ENCODE measurements at regions not wholly inside any gene's neighbourhood (a gene's known extent, or its start where the extent isn't known, plus 50 kb on each side); places are given as distances from the start of the nearest gene placed in this dataset.
"Not testable (repeated sequence)": the region's sequence is repeated elsewhere in the genome, so short reads cannot be mapped to it uniquely, and the experiment has no call there.

DNA sequence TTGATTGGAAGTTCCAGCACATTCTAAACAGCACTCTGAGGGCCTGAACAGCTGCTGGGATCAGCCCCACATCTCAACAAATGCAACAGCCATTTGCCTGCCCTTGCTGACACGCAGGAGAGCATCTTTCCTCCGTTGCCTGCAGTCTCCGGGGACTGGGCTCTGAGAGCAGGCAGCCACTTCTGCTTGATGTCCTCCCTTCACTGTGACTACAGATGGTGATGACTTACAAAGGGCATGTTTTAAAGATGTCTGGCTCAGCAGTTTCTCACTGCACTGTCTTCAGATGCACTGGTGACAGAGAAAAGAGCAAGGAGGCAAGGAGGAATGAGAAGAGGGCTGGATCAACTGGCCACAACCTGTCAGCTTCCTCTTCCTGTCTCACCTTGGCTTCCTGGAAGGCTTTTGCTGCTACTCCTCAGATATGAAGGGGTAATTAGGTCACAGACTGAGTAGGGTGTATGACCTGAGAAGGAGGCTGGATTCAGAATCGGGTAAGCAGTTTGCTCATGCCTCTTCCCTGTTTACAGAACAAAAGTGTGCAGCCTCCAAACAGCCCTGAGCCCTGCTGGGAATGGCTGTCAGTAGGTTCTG lies 143.5 kb upstream of the GHITM start:
- DNase-seq = no peak

DNA sequence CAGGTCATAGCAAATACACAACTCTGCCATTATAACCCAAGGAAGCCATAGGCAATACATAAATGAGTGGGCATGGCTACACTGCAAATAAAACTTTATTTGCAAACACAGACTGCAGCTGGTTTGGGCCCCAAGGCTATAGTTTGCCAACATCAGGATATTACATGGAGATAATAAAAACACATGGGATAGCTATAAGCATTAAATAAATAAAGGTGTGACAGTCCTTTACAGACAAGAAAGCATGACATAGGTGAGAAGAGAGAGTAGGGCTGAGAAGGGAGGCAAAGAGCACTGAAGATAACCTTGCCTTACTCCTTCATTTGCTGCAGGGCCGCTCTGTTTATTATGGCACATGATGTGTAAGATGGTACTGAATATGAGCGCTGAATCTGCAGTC lies 135.1 kb upstream of the GHITM start:
- DNase-seq = no peak

DNA sequence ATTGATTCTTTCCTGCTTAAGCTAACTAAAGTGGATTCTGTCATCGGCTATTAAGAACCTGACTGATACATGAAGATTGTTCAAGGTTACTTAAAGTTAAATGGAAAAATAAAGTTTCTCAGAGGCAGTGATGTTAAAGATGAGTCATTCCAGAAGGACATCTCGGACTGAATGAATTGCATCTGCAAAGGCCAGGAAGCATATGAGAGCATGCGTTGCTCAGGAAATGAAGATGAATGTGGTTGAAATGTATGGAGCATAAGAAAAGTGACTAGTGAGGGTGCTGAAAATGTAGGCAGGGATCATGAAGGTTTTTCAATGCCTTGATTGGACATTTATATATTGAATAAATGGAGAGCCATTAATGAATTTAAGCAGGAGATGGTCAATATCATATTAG lies 133.9 kb upstream of the GHITM start:
- DNase-seq = no peak

DNA sequence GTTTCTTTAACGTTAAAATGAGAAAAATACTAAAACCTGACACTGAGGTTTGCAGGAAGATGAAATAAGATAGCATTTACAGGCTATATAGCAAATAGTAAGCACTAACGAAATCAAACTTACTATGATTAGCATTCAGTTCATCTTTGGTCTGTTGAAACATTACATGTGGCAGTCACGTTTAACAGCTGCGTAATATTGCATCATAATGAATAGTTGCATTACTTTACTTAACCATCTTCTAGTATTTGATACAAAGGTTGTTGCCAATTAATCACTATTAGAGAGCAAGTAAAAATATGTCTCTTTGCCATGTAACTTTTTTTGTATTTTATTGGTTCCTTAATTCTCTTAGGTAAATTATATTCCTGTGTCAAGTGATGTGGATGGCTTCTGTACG lies 131.8 kb upstream of the GHITM start:
- no peak for DNase-seq

DNA sequence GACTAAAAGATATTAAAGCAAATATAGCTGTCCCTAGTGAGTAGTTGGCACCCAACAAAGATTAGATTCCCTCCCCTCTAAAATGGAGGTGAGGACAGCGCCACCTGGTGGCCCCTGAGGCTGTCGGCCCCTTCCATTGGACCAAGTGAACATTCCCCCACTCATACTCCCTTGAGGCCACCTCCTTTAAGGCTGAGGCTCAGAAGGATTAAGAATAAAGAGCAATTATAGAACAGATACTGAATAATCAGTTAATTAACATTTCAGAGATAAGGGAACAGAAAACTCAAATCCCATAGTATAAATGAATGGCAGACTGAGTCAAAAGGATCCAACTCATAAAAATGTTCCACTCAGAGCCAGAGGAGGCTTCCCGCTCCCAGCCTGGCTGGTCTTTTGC lies 130.4 kb upstream of the GHITM start:
- DNase-seq = no peak

DNA sequence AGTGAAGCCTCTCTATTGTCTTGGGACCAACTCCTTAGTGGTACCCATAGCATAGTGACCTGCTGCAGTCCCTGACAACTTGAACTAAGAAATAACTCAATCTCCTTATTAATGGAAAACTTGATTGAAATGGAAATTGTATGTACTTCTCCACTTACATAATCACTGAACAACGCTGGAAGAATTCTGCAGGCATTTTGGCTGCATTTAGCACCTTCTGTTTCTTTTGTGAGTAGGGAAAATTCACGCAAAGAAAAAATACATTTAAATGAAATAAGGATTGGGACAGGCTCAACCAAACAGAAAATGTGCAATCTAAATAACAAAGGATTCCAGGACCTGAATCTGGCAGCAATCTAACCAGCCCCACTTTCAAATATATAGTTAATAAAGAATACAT lies 126.9 kb upstream of the GHITM start:
- DNase-seq = no peak

DNA sequence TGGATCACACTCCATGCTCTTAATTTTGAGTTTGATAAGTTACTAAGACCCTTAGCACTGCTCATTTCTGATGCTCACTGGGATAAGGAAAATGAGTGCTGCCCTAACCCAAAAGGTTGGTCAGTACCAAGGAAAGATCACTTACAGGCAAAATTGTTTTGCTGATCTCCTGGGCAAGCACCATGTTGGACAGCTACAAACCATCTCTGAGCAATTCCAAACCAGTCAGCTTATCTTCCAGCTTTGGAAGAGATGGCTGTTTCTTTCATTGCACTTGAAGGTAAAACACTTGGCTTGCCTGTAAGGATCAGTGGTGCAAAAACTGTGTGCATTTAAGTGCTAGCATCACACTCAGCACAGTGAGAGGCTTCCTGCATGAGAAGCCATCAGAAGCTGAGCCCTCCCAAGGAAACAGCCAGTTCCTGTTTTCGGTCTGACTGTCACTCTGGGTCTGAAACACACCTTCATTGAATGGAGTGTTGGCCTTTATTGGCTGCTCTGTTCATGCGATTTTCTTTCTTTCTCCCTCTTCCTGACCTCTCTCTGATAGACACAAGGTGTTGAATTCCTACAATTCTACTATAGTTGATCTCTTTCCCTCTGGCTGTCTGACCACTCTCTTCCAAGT lies 126.4 kb upstream of the GHITM start:
- no peak for DNase-seq

DNA sequence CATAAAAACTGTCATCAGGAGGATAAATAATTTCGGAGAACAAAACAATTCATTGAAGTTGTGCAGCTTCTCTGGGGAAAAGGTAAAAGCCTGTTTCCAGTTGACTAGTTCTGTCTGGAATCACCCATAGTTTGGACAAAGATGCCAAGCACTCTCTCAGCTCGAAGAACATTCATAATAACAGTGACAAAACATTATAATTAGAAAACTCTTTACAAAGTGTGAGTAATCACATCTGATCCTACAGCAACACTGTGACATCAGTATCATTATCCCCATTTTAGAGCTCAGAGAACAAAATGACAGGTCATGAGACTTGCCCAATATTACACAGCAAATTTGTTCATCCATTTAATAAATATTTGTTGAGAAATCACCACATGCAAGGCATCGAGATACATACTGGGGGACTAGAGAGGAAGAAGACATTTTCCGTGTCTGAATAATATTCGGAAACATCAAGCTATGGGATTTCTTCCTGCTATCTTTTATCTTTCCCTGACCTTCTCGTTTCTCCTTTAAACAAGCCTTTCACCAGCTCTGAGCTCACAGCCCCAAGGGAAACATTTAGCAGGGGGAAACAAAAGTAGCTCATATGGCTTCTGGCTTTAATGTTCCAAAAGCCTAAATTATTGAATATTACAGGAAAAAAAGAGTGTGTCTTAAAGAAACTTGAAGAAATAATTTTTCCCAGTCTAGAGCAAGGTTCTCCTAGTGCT lies 123.3 kb upstream of the GHITM start:
- no peak for DNase-seq

DNA sequence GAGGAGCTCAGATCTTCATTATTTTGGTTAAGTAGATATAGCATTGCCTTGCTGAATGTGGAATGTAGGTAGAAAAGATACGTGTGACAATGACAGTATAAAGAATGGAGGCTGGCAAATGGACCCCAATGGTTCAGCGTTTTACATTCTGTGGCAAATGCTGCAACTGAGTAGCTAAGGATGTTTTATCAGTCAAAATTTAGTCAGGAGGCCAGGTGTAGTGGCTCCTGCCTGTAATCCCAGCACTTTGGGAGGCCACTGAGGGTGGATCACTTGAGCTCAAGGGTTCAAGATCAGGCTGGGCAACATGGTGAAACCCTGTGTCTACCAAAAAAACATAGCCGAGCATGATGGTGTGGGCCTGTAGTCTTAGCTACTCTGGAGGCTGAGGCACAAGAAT lies 120.5 kb upstream of the GHITM start:
- DNase-seq = no peak

DNA sequence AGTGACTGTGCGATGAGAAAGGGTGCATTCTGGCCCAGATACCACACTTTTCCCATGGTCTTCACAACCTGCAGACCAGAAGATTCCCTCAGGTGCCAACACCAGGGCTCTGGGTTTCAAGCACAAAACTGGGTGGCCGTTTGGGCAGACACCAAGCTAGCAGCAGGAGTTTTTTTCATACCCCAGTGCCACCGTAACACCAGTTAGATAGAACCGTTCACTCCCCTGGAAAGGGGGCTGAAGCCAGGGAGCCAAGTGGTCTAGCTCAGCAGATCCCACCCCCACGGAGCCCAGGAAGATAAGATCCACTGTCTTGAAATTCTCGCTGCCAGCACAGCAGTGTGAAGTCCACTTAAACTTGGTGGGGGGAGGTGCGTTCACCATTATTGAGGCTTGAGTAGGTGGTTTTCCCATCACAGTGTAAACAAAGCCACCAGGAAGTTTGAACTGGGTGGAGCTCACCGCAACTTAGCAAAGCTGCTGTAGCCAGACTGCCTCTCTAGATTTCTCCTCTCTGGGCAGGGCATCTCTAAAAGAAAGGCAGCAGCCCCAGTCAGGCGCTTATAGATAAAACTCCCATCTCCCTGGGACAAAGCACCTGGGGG lies 119.4 kb upstream of the GHITM start:
- not testable (repeated sequence) for DNase-seq

DNA sequence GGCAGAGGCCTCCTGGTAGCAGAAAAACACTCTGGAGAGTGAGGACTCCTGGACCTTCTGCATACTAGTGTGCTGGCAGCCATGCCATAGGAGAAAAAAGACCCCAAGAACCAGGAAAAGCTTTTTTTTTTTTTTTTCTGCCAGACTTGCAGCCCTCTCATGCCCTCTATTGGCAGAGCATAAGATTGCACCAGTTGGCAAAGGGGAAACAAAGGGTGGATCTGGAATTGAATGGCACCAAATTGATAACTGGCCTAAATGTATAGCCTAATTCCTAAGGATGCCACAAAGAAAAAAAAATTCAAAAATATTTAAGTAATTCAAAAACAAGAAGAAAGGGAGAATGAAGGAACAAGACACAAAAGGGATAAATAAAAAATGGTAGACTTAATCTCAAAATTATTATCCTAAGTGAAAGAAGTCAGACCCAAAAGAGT lies 112.5 kb upstream of the GHITM start:
- DNase-seq = no peak

DNA sequence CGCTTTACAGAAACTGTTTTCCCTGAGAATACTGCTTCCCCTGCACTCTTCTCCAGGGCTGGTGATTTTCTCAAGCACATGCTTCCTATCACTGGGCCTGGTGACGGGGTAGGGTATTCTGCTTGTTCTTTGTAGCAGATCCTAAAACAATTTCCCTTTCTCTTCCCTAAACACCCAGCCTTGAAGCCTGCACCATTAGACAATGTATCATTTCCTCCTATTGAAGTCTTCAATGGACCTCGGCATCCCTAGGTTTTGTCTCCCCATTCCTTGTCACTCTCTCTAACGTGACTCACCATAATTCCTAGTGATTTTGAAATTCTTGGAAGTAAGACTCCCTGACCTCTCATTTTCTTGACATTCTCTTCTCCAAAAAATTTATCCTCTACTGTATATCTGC lies 109.5 kb upstream of the GHITM start:
- DNase-seq = no peak

DNA sequence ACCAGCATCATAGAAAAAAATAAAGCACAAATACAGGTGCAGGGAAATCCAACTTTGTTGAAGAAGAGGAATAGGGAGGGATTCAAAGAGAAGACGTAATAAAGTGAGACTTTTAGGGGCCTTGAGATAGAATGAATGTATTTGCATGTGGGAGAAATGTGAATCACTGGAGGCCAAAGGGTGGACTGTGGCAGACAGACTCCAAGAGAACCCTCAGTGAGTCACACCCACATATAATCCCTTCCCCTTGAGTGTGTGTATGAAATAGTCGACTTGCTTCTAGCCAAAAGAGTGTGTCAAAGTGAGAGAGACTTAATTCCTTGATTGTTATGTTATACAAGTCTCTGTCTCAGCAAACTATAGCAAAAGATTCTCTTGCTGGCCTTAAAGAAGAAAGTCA lies 101.3 kb upstream of the GHITM start:
- DNase-seq = no peak

DNA sequence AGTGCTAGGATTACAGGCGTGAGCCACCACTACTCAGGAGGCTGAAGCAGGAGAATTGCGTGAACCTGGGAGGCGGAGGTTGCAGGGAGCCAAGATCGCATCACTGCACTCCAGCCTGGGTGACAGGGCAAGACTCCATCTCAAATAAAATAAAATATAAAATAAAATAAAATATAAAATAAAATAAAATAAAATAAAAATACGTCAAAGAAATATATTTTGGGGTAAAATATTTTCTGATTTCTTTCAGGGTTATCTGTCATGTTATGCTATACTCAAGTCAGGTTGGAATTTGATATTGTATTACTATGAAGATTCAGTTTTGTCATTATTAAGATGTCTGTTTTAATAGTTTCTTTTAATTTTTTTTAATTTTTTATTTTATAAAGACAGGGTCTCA lies 99.4 kb upstream of the GHITM start:
- DNase-seq = no peak

DNA sequence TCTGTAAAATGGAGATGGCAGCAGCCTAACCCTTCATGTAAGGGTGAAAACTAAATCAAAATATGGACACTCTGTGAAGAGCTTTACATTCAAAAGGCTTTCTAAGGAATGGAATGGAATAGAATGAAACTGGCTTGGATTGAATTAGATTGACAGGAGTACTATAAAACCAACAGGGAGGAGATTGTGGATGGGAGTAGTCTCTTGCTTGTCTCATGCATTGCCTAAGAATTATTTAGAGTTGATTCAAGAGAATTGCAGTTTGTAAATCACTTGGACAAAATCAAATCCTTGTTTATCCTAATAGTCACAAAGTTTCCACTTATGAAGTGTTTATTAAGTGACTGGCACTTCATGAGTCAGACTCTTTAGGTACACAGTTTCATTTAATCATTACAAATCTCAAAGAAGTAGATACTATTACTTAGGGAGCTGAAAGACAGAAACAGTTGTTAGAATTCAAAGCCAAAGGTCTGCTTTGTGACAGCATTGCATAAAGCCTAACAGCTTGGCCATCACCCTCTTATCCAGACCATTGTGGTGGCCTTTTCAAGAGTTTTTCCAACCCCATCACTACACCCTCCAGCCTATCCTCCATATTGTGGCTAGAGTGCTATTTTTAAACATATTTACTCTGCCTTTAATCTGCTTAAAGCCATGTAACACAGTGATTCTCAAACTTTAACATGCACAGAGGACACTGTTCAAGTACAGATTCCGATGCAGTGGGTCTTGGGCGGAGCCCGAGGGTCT lies 91.9 kb upstream of the GHITM start:
- DNase-seq = no peak

DNA sequence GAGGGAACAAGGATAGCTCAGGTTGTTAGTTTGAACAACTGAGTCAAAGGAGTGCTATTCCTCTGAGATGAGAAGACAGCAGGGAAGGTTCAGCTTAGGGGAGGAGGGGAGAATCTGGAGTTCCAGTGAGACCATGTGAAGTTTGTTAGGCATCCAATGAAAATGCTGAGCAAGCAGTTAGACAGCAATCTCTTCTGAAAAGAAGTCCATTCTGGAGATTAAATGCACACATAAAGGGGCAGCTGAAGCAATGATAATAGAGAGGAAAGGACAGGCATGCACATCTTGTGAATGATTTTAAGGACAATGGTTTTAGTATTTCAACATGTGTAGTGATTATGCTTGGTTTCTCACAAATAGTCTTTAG lies 89.7 kb upstream of the GHITM start:
- DNase-seq = no peak

DNA sequence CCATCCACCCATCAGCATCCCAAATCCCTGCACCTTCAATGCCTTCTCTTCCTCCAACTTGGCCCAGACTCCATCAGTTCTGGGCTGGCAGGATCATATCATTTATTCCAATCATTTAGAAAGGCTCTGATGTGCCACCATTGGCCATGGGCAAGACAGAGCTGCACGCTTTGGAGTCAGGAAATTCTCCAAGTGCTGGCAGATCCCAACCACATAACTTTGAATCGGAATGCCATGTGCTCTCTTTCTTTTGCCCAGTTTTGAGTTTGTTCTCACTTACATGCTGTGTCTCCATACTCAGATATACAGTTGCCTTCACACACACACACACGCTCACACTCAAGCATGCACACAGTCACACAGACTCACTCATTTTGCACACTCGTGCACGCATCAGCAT lies 85.7 kb upstream of the GHITM start:
- no peak for DNase-seq

DNA sequence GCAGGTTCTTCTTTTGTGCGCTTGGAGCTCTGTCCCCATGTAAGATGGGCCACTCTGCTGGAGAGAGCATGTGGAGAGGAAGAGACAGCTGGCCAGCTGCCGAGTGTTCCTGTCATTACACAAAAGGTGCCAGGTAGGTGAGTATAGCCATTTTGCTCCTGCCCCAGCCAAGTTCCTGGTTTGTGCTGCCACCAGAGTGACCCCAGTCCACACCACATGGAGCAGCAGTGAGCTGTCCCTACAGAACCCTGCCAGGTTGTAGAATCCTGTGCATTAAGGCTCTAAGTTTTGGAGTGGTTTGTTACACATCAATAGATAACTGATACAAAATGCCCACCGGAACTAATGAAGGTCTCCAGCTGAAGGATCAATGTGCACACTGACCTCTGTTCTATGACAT lies 84.6 kb upstream of the GHITM start:
- DNase-seq = no peak

DNA sequence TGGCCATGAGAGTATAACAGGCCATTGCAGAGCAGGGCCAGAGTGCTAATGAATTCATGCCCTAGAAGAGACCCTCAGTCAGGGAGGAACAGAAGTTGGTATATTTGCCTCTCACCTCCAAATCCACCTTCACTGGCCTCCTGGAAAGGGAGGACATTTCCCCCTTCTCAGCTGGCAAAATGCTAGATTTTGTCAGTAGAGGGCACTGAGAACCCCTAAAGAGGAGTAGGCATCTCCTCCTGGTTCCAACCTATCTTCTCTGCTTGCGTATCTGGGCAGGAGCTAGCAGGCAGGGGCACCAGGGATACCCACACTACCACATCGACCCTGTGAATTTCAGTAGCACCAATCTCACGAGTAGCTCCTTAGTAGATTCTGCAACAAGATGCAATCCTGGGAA lies 79.8 kb upstream of the GHITM start:
- DNase-seq = no peak

DNA sequence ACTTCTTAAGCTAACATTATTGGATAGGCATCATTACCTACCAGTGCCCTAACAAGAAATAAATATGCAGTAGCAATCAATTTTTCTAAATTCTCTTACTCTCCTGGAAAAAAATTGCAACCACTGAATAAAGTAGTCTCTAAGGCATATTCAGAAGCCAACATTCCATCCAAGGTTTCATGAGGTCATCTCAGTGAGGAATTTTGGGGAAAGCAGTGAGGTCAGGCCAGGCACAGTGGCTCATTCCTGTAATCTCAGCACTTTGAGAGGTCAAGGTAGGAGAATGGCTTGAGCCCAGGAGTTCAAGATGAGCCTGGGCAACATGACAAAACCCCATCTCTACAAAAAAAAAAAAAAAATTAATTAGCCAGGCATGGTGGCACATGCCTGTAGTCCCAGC lies 75.9 kb upstream of the GHITM start:
- DNase-seq = no peak

DNA sequence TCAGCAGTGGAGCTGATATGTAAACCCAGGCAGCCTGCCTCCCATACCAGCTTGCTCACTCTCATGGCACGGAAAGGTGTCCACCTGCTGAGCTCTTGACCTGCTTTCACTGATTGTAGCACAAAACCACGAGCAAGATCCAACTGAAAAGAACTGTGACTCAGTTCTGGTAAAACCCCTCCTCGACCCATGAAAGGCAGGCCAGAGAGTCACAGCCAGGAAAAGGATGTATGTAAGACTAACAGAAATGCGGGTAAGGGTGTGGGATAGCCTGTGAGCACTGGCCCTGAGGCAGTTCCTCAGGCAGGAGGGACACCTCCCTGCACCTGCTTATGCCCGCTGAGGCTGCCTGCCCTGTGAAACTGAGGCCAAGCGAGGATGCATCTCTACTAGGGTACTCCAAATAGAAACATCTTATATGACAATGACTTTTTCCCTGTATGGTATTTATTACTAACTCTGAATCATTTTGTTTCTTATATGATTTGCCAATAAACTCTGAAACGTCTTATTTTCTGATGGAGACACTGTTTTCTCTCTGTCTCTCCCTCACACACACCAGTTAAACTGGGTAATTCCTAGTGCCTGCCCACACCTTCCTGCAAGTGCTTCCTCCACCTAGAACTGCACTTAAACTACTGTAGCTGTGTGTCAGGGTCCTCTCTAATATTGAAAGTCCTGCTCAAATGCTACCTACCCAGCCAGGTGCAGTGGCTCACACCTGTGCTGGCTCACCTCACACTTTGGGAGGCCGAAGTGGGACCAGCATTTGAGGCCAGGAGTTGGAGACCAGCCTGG lies 73.3 kb upstream of the GHITM start:
- no peak for DNase-seq

DNA sequence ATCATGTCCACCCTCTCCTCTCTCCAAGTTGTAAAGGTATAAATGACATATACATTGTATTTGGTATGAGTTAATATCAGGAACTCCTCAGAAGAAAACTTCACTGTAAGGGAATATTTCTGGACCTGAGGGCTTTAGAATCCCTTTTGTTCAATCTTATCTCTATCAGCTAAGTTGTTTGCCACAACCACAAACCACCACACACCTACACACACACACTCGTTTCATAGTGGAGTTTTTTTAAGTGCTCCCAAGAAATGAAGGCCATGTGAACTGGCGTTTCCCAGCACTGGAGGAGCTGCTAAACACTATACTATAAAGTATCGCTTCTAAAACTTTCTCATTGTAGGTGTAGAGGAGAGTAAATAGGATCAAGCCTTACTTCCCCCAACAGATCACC lies 64.8 kb upstream of the GHITM start:
- DNase-seq = no peak
